GM13976 (cell line): ENCODE measurements at regions not wholly inside any gene's neighbourhood (a gene's known extent, or its start where the extent isn't known, plus 50 kb on each side); places are given as distances from the start of the nearest gene placed in this dataset.

Experiments
- DNase-seq: peaks from one replicate; pipeline ENCODE4 v3.0.0; 2012; ENCODE audit warnings: low spot score
- CTCF ChIP-seq: IDR thresholded peaks from 2 replicates; pipeline ENCODE4 v1.5.1; 2012; ENCODE audit warnings: borderline replicate concordance, mild to moderate bottlenecking; ENCODE audit not compliant: insufficient read depth; ENCODE audit errors: extremely low read depth, missing control alignments, control extremely low read depth
- in situ Hi-C: fragments of 300-500 bp; cut with MboI; formaldehyde crosslinking; loops from one replicate; pipeline ENCODE4 v1.12.0; 2022; ENCODE audit warnings: low sequenced_read_pairs, mixed read lengths, inconsistent platforms; ENCODE audit not compliant: unreplicated experiment

- no peak for TF ChIP-seq CTCF
- in situ Hi-C loops = no loop called here
- no peak for DNase-seq
Observed at GRCh38 chr22:48563966-48564330, 1263.7 kb downstream of the BRD1 start.

- in situ Hi-C loops = no loop called here
- no peak for TF ChIP-seq CTCF
Observed at GRCh38 chr22:48563118-48563965, 1264.3 kb downstream of the BRD1 start.

GRCh38 chr22:48561676-48562075 lies 1266.0 kb downstream of the BRD1 start:
- no peak for DNase-seq
- in situ Hi-C loops = no loop called here
- no peak for TF ChIP-seq CTCF

More at GRCh38 chr22:48563118-48563965, 1264.3 kb downstream of the BRD1 start:
- DNase-seq = no peak

- DNase-seq = no peak
- in situ Hi-C loops = no loop called here
- no peak for TF ChIP-seq CTCF
Observed at GRCh38 chr22:48560836-48561235, 1266.8 kb downstream of the BRD1 start.

GRCh38 chr22:48560389-48560751 lies 1267.3 kb downstream of the BRD1 start:
- no peak for TF ChIP-seq CTCF
- in situ Hi-C loops = no loop called here
- no peak for DNase-seq

DNA sequence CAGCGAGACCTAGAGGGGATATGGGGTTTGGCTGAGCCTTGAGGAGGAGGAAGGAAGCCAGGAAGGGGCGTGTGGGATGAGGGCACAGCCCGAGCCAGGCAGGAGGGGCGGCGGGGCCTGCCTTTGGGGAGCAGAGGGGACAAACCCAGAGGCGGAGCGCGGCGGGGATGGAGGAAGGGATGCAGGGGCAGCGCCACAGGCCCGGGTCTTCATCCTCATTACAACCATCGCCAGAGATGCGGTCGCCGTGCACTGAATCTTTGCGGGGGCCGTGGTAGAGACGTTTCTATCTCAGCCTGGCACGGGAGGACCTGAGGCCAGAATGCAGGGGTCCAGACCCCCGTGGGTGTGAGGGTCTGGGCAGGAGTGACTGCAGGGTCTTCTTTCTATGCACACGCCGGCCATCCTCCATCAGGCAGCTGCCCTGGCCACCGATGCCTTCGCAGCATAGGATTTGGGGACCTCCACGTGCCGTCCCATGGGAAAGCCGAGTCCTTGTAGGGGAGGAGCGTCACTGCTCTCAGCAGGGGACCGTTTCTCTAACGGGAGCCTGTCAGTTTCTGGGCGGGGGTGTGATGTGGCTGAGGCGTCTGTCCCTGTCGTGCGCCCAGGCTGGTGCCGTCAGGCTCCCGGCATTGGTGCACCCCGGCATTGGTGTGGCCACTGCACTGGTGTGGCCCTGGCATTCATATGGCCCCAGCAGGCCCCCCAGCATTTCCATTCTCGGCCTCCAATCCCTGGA lies 1267.9 kb downstream of the BRD1 start:
- no peak for DNase-seq
- in situ Hi-C loops = no loop called here
- TF ChIP-seq CTCF = no peak
